ENCODE measurements at regions not wholly inside any gene's neighbourhood (a gene's known extent, or its start where the extent isn't known, plus 50 kb on each side); places are given as distances from the start of the nearest gene placed in this dataset.

- Histone ChIP-seq H3K36me3 (ENCODE audit: control insufficient read depth in 3 of 3, insufficient read depth in 2 of 3, low read depth in 1 of 3, low read length in 3 of 3) (no peaks in the 10 kb centered on the region), H3K4me1 (ENCODE audit: control insufficient read depth in 3 of 3, insufficient read depth in 2 of 3, low read depth in 1 of 3, low read length in 2 of 3) (no peaks in the 10 kb centered on the region), H3K4me3 (ENCODE audit: low read depth in 1 of 3, low read length in 3 of 3) (no peak overlapping the region), H3K27me3 (ENCODE audit: control insufficient read depth in 3 of 3, insufficient read depth in 3 of 3, low read length in 3 of 3) (no peaks in the 10 kb centered on the region), H3K27ac (ENCODE audit: low read depth in 1 of 3, low read length in 2 of 3) (no peak overlapping the region), H3K9me3 (ENCODE audit: control insufficient read depth in 2 of 2, insufficient read depth in 1 of 2, low read depth in 1 of 2, low read length in 1 of 2) (no peaks in the 10 kb centered on the region)
- no peak for FAIRE-seq
- DNase-seq = no peak
- WGBS, 3 donors = 68 to 88% (median 76%) methylated on average over 1 of the region's 1 CpG
Observed at GRCh38 chr7:79964463-79964862, 170.2 kb upstream of the GNAI1 start.

GRCh38 chr7:79953130-79953529, 181.5 kb upstream of the GNAI1 start:
- DNase-seq (no peak), FAIRE-seq (no peak)
- Histone ChIP-seq H3K27ac (ENCODE audit: low read depth in 1 of 3, low read length in 2 of 3) (no peak overlapping the region), H3K4me1 (ENCODE audit: control insufficient read depth in 3 of 3, insufficient read depth in 2 of 3, low read depth in 1 of 3, low read length in 2 of 3) (no peaks in the 10 kb centered on the region), H3K36me3 (ENCODE audit: control insufficient read depth in 3 of 3, insufficient read depth in 2 of 3, low read depth in 1 of 3, low read length in 3 of 3) (no peaks in the 10 kb centered on the region), H3K27me3 (ENCODE audit: control insufficient read depth in 3 of 3, insufficient read depth in 3 of 3, low read length in 3 of 3) (no peaks in the 10 kb centered on the region), H3K4me3 (ENCODE audit: low read depth in 1 of 3, low read length in 3 of 3) (no peak overlapping the region), H3K9me3 (ENCODE audit: control insufficient read depth in 2 of 2, insufficient read depth in 1 of 2, low read depth in 1 of 2, low read length in 1 of 2) (no peaks in the 10 kb centered on the region)
- WGBS, 3 donors = 69 to 77% (median 75%) methylated on average over 4 of the region's 4 CpGs

GRCh38 chr7:79952399-79952798, 182.2 kb upstream of the GNAI1 start:
- no peaks in the 10 kb centered on the region for H3K4me1 ChIP-seq (ENCODE audit: control insufficient read depth in 3 of 3, insufficient read depth in 2 of 3, low read depth in 1 of 3, low read length in 2 of 3)
- H3K4me3 ChIP-seq (ENCODE audit: low read depth in 1 of 3, low read length in 3 of 3) = no peak overlapping the region
- FAIRE-seq (no peak), DNase-seq (no peak)
- no peaks in the 10 kb centered on the region for H3K27me3 ChIP-seq (ENCODE audit: control insufficient read depth in 3 of 3, insufficient read depth in 3 of 3, low read length in 3 of 3)
- H3K9me3 ChIP-seq (ENCODE audit: control insufficient read depth in 2 of 2, insufficient read depth in 1 of 2, low read depth in 1 of 2, low read length in 1 of 2) = no peaks in the 10 kb centered on the region
- H3K36me3 ChIP-seq (ENCODE audit: control insufficient read depth in 3 of 3, insufficient read depth in 2 of 3, low read depth in 1 of 3, low read length in 3 of 3) = no peaks in the 10 kb centered on the region
- H3K27ac ChIP-seq (ENCODE audit: low read depth in 1 of 3, low read length in 2 of 3) = no peak overlapping the region
- 56 to 76% (median 73%) methylated on average over 1 of the region's 1 CpG for WGBS, 3 donors

GRCh38 chr7:79951415-79951814, 183.2 kb upstream of the GNAI1 start:
- Histone ChIP-seq H3K9me3 (ENCODE audit: control insufficient read depth in 2 of 2, insufficient read depth in 1 of 2, low read depth in 1 of 2, low read length in 1 of 2) (peaks cover 0 to 7% of the 10 kb centered on the region in 2 donors), H3K36me3 (ENCODE audit: control insufficient read depth in 3 of 3, insufficient read depth in 2 of 3, low read depth in 1 of 3, low read length in 3 of 3) (no peaks in the 10 kb centered on the region), H3K27ac (ENCODE audit: low read depth in 1 of 3, low read length in 2 of 3) (no peak overlapping the region), H3K4me3 (ENCODE audit: low read depth in 1 of 3, low read length in 3 of 3) (no peak overlapping the region), H3K4me1 (ENCODE audit: control insufficient read depth in 3 of 3, insufficient read depth in 2 of 3, low read depth in 1 of 3, low read length in 2 of 3) (no peaks in the 10 kb centered on the region), H3K27me3 (ENCODE audit: control insufficient read depth in 3 of 3, insufficient read depth in 3 of 3, low read length in 3 of 3) (no peaks in the 10 kb centered on the region)
- WGBS, 3 donors = 70 to 88% (median 82%) methylated on average over 2 of the region's 2 CpGs
- DNase-seq = no peak
- no peak for FAIRE-seq

GRCh38 chr7:79949778-79950177, 184.9 kb upstream of the GNAI1 start:
- H3K27ac ChIP-seq (ENCODE audit: low read depth in 1 of 3, low read length in 2 of 3) = no peak overlapping the region
- H3K9me3 ChIP-seq (ENCODE audit: control insufficient read depth in 2 of 2, insufficient read depth in 1 of 2, low read depth in 1 of 2, low read length in 1 of 2) = peaks cover 0 to 10% of the 10 kb centered on the region in 2 donors
- no peaks in the 10 kb centered on the region for H3K4me1 ChIP-seq (ENCODE audit: control insufficient read depth in 3 of 3, insufficient read depth in 2 of 3, low read depth in 1 of 3, low read length in 2 of 3)
- DNase-seq (no peak), FAIRE-seq (no peak)
- no peaks in the 10 kb centered on the region for H3K27me3 ChIP-seq (ENCODE audit: control insufficient read depth in 3 of 3, insufficient read depth in 3 of 3, low read length in 3 of 3)
- H3K36me3 ChIP-seq (ENCODE audit: control insufficient read depth in 3 of 3, insufficient read depth in 2 of 3, low read depth in 1 of 3, low read length in 3 of 3) = no peaks in the 10 kb centered on the region
- 64 to 74% (median 69%) methylated on average over 3 of the region's 3 CpGs for WGBS, 3 donors
- H3K4me3 ChIP-seq (ENCODE audit: low read depth in 1 of 3, low read length in 3 of 3) = no peak overlapping the region

GRCh38 chr7:79936281-79936983, 198.2 kb upstream of the GNAI1 start:
- H3K9me3 ChIP-seq (ENCODE audit: control insufficient read depth in 2 of 2, insufficient read depth in 1 of 2, low read depth in 1 of 2, low read length in 1 of 2) = no peaks in the 10 kb centered on the region
- H3K36me3 ChIP-seq (ENCODE audit: control insufficient read depth in 3 of 3, insufficient read depth in 2 of 3, low read depth in 1 of 3, low read length in 3 of 3) = no peaks in the 10 kb centered on the region
- DNase-seq (no peak), FAIRE-seq (no peak)
- H3K4me3 ChIP-seq (ENCODE audit: low read depth in 1 of 3, low read length in 3 of 3) = no peak overlapping the region
- 62 to 64% (median 62%) methylated on average over 3 of the region's 3 CpGs for WGBS, 3 donors
- no peaks in the 10 kb centered on the region for H3K27me3 ChIP-seq (ENCODE audit: control insufficient read depth in 3 of 3, insufficient read depth in 3 of 3, low read length in 3 of 3)
- H3K27ac ChIP-seq (ENCODE audit: low read depth in 1 of 3, low read length in 2 of 3) = no peak overlapping the region
- no peaks in the 10 kb centered on the region for H3K4me1 ChIP-seq (ENCODE audit: control insufficient read depth in 3 of 3, insufficient read depth in 2 of 3, low read depth in 1 of 3, low read length in 2 of 3)

GRCh38 chr7:79934727-79935126, 199.9 kb upstream of the GNAI1 start:
- WGBS, 3 donors = 88 to 93% (median 92%) methylated on average over 9 of the region's 9 CpGs
- Histone ChIP-seq H3K4me1 (ENCODE audit: control insufficient read depth in 3 of 3, insufficient read depth in 2 of 3, low read depth in 1 of 3, low read length in 2 of 3) (no peaks in the 10 kb centered on the region), H3K36me3 (ENCODE audit: control insufficient read depth in 3 of 3, insufficient read depth in 2 of 3, low read depth in 1 of 3, low read length in 3 of 3) (no peaks in the 10 kb centered on the region), H3K27me3 (ENCODE audit: control insufficient read depth in 3 of 3, insufficient read depth in 3 of 3, low read length in 3 of 3) (no peaks in the 10 kb centered on the region), H3K9me3 (ENCODE audit: control insufficient read depth in 2 of 2, insufficient read depth in 1 of 2, low read depth in 1 of 2, low read length in 1 of 2) (no peaks in the 10 kb centered on the region), H3K27ac (ENCODE audit: low read depth in 1 of 3, low read length in 2 of 3) (no peak overlapping the region), H3K4me3 (ENCODE audit: low read depth in 1 of 3, low read length in 3 of 3) (no peak overlapping the region)
- no peak for FAIRE-seq
- no peak for DNase-seq

GRCh38 chr7:79933144-79933543, 201.5 kb upstream of the GNAI1 start:
- FAIRE-seq = no peak

GRCh38 chr7:79930604-79931003, 204.0 kb upstream of the GNAI1 start:
- no peak for FAIRE-seq
- 70 to 89% (median 86%) methylated on average over 2 of the region's 2 CpGs for WGBS, 3 donors

More at GRCh38 chr7:79933144-79933543, 201.5 kb upstream of the GNAI1 start:
- Histone ChIP-seq H3K4me3 (ENCODE audit: low read depth in 1 of 3, low read length in 3 of 3) (no peak overlapping the region), H3K27ac (ENCODE audit: low read depth in 1 of 3, low read length in 2 of 3) (no peak overlapping the region), H3K9me3 (ENCODE audit: control insufficient read depth in 2 of 2, insufficient read depth in 1 of 2, low read depth in 1 of 2, low read length in 1 of 2) (no peaks in the 10 kb centered on the region), H3K27me3 (ENCODE audit: control insufficient read depth in 3 of 3, insufficient read depth in 3 of 3, low read length in 3 of 3) (no peaks in the 10 kb centered on the region), H3K36me3 (ENCODE audit: control insufficient read depth in 3 of 3, insufficient read depth in 2 of 3, low read depth in 1 of 3, low read length in 3 of 3) (no peaks in the 10 kb centered on the region), H3K4me1 (ENCODE audit: control insufficient read depth in 3 of 3, insufficient read depth in 2 of 3, low read depth in 1 of 3, low read length in 2 of 3) (no peaks in the 10 kb centered on the region)
- WGBS, 3 donors = 77 to 85% (median 83%) methylated on average over 3 of the region's 3 CpGs
- DNase-seq = no peak

More at GRCh38 chr7:79930604-79931003, 204.0 kb upstream of the GNAI1 start:
- DNase-seq = no peak
- Histone ChIP-seq H3K9me3 (ENCODE audit: control insufficient read depth in 2 of 2, insufficient read depth in 1 of 2, low read depth in 1 of 2, low read length in 1 of 2) (no peaks in the 10 kb centered on the region), H3K36me3 (ENCODE audit: control insufficient read depth in 3 of 3, insufficient read depth in 2 of 3, low read depth in 1 of 3, low read length in 3 of 3) (no peaks in the 10 kb centered on the region), H3K4me1 (ENCODE audit: control insufficient read depth in 3 of 3, insufficient read depth in 2 of 3, low read depth in 1 of 3, low read length in 2 of 3) (no peaks in the 10 kb centered on the region), H3K27ac (ENCODE audit: low read depth in 1 of 3, low read length in 2 of 3) (no peak overlapping the region), H3K4me3 (ENCODE audit: low read depth in 1 of 3, low read length in 3 of 3) (no peak overlapping the region), H3K27me3 (ENCODE audit: control insufficient read depth in 3 of 3, insufficient read depth in 3 of 3, low read length in 3 of 3) (no peaks in the 10 kb centered on the region)

Data from small intestine (tissue), 7 donors.